DMS153 treated with DMSO at 0.1 percent for 48 hours (cell line): ENCODE measurements at regions not wholly inside any gene's neighbourhood (a gene's known extent, or its start where the extent isn't known, plus 50 kb on each side); places are given as distances from the start of the nearest gene placed in this dataset.

Experiments
- DNase-seq: peaks from one replicate; lab custom pipeline; 2025; ENCODE audit not compliant: unreplicated experiment; lab: John Stamatoyannopoulos, UW

DNA sequence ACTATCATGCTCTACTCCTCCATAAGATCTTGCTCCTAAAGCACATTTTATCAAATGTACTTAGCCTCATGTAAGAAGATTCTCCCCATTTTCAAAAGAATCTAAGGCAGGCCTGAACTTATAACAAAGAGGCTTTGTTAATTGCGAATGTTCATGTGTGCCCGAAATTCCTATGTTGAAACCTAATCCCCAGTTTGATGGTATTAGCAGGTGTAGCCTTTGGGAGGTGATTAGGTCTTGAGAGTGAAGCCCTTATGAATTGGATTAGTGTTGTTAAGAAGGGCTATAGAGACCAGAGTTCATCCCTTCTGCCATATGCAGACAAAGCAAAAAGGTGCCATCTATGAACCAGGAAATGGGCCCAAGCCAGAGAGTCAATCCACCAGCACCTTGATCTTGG, 234.5 kb downstream of the PAX3 start:
- DNase-seq, result no peak

DNA sequence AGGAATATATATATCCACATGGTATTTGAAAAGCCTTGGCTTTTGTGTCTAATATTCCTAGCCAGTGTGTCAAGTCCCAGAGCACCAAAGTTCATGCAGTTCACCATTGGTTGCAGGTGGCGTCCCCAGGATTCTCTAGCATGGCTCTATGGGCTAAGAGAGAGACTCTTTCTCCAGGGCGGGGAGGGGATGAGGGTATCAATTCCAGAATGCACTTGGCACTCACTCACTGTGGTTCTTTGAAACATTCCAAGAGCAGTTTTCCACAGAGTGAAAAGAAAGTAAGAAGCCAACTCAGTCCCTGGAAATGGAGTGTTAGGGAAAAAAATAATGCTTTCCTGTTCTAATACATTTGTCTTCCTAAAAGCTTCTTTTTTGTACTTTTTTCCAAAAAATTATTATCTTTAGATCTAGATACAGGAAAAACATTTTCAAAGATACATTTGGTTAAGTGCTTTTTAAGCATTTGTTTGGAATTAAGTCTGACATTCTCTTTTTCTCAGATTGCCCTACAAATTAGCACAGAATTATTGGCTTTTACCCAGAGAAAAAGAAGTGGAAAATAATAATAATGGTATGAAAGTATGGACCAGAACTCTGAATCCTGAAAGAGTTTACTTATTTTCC, 239.9 kb downstream of the PAX3 start:
- no peak for DNase-seq

DNA sequence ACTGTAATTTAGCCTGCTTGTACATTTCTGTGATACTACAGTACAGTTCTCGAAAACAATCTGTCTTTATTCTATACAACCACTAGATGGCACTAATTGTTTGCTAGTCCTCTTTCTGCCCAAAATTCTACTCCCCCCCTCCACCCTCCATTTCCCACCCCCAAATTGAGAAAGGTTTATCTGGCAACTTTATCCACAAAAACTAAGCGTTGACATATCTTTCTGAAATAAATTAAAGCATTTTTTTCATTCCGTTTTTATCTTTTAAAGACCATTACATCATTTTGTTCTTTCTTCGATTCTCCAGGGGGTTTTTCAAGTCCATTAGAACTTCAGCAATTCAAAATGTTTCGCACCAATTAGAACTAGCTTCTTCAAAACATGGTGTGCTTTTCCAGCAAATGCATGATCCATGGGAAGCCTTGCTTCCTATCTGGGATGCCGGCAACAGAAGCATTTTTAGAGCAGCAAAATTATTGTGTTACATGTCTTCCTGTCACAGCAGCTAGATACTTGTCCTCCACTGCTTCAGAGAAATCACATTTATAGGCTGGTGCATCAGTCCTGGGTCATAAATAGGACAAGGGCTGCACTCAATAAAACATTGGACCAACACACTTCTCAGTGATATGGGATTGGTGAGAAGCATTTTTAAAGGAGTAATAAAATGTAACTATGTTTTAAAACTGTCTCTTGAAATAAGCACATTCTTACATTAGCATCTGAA, 241.3 kb downstream of the PAX3 start:
- DNase-seq, result peak; percentile 41

DNA sequence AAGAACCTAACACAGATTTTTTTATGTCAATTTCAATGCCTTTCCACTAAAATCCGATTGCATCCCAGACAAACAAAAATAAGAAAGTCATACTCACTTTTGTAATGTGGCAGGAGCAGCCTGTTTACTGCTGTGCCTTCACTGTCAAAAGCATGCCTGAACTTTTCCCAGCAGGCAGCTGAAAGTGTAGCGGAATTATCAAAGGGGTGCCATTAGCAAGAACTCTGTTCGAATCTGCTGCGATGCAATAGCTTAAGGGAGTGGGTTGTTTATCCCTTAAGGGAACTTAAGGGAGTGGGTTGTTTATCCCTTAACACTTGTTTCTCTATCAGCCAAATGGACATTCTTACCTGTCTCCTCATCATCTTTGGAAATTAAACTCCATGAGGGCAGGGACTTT, 243.5 kb downstream of the PAX3 start:
- no peak for DNase-seq

DNA sequence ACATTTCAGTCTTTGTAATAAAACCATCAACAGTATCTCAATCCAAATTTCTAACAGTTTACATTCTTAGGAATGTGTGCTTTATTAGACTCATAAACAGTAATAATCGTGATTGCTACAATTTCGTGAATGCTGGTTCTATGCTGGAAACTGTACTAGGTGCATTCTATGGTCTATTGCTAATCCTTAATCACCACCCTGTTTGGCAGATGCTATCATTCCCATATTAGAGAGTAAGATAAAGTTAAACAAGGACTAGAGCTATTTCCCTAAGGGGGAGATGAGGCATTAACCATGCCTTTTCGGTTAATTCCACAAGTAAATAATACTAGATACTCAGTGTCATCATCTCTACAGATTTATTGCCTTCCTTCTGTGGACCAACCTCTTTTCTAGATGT, 244.0 kb downstream of the PAX3 start:
- no peak for DNase-seq

DNA sequence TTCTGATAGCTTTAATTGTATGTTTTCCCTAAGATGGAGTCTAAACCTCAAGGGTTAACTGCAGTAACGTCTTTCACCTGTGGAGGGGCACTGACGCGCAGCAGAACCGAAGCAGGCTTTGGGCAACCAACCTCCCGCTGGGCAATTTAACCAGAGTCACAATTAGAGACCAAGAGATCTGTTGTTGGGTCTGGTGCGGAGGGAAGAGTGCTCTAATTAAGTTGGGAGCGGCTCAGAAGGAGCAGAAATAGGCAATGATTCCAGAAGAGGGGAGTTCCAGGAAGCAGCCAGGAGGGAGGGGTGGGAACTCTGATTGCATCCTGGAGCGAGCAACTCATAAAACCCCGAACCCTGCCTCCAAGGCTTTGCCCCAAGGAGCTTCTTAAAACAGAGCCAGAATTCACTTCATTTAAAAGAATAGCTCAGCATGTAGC, 245.8 kb downstream of the PAX3 start:
- no peak for DNase-seq

DNA sequence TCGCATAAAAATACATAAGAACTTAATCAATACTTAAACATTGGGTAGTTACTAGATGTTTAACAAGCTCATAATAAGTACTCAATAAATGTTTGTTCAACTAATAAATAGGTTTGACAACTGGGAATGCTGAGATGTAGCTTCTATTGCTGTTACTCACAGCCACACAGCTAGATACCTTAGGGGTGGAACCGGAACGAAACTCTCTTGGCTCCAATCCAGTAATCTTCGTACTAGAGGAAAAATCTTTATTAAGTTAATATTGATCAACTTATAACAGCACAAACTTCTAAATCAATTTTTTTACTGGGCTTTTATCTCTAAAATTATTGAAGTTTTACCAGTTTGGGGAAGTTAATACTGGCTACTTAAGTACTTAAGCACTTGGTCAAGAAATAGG, 247.8 kb downstream of the PAX3 start:
- DNase-seq, result no peak

DNA sequence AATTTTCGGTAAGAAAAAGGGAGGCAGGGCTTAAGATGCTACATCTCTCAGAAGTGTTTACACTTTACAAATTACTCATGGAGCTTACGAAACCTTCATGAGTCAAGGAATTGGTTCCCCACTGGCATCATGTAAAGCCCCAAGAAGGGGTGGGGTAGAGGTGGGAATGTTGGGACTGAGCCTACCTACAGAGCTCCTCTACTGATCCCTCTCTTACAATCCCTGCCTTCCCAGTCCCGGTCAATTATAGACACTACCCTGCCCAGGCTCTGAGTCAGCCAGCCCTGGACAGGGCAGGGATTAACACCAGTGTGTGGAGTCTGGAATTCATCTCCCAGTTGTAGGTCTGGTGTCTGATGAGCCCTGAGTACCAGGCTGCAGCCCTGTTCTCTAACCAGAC, 248.9 kb downstream of the PAX3 start:
- DNase-seq, result no peak

DNA sequence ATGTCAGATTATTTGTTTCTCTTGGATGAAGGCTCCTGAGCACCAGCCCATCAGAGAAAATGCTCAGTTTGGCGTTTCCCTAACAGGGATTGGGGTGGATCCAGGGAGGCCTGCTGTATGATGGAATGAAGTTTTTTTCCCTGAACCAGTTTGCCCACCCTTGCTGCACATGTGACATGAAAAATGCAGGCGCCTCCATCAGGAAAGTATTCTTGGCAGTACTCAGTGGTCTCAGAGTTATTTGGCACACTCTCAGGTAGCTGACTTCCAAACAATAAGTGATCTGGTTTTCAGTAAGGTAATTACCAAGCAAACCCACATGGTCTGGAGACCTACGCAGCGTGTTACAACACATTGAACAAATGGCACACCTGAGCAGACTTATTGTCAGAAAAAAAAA, 254.9 kb downstream of the PAX3 start:
- no peak for DNase-seq

DNA sequence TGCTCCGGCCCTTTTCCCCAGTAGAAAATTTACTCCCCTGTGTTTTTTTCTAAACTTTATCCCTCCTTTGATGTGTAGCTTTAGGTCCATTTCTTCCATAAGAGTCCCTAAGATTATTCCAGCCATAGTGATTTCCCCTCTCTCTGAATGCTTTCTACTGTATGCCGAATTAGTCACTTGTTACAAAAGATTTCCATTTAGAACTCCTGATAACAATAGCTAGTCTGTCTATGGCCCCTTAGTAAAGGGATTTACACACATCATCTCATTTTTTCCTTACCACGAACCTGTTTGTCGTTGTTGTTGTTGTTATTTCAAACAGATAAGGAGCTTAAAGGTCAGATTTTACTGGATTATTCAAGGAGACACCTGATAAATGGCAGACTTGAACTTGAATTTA, 256.1 kb downstream of the PAX3 start:
- DNase-seq, result no peak

DNA sequence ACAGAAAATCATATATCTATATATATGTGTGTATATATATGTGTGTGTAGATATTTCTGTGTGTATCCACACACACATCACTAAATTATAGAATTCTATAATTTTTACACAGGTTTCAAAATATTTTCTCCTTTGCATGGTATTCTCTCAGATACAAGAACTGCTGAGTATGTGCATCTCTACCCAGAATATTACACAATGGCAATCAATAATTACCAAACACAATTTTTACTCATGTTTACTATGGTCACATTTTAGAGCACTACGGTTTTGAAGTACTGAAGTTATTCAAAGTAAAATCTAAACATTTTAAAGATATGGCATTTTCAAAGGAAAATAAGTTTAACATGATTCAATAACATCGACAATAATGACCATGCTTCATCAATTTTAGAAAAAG, 258.5 kb downstream of the PAX3 start:
- no peak for DNase-seq

DNA sequence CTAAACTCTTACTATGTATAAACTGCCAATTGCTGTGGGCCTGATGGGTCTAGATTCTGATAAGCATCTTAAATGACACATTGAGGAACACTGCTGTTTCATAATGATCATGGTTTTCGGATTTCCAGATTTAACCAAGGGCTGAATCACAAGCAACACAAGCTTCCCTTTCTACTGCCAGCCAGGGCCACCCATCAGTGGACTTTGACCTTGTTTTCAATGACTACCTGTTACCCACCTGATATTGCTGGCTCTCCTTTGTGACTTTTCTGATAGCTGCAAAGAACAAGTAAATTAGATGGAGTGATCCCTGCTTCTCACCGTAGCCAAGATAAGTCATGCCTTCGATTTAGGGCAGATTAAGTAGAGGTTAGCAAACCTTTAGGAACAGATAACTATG, 259.0 kb downstream of the PAX3 start:
- DNase-seq, result no peak

DNA sequence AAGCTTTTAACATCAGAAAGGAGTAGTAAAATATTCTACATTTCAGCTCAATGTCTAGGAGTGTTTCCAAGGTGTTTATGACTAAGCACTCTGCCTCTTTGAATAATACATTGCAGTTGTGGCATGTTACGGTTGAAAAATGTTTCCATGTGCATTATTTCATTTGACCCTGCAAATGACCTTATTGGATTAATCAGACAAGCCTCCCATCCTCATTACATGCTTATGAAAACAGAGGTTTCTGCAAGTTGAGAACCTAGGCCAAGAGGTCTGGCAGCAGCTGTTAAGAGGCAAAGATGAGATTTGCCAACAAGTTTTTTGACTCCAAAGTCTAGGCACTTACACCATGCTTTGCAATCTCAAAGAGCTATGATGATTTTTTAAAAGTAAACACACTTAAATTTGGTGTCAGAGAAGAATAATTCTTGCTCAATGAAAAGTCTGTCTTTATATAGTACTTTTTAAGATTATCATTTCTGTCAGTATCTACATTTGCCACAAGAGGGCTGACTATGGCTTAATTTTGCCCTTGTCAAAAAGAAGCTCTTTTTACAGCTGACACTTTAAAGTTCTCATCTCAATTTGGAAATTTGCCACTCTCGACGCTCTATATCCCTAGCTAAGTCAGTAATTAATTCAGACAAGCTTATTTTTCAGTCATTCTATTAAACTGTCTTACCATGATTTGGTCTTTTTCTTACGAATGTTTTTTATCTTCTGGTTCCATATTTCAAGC, 260.6 kb downstream of the PAX3 start:
- peak; percentile 10 for DNase-seq

DNA sequence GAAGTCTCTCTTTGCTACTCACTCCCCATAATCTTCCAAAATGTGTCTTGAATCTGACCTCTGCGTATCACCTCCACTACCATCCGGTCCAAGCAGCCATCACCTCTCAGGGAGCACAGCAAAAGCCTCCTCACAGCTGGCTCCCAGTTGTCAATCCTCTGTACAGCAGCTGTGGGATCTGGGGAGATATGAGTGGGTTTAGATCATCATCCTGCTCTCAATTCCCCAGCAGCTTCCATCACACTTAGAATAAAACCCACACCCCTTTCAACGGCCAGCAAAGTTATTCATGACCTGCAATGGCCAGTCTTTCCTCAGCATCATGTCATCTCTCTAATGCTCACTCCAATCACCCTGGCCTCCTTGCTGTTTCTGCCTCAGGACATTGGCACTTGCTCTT, 261.6 kb downstream of the PAX3 start:
- no peak for DNase-seq

DNA sequence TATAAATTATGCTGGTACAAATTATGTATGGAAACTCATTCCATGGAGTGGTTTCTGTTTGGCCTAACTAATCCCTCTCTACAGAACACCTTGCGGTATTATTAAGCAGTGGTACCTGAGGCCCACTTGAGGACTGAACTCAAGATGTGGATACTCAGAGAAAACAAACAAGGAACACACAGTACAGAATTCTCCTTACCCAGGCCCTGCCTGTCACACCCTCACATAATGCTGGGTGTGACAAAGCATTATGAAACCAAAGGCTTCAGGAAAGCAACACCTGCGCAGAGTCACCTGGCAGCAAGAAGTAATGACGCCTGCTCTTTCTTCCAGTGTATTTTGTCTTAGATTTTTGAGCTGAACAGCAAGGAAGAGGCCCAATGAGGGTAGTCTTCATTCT, 264.7 kb downstream of the PAX3 start:
- DNase-seq, result no peak

DNA sequence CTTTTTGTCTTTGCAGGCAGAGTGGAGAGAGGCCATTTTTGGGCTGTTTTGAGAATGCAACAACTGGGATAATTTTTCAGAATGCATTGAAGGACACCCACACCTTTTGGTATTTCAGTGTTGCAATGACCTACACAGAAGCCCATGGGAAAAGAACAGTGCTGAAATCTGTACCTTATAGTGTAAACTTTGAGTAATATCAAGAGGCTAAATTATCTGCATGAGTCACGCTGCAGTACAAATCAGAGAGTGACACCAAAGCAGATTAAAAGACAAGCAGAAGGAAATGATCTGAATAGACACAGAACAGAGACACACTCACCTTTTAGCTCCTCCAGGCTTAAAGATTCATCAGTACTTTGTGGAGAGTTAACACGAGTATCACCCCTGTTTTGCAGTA, 265.3 kb downstream of the PAX3 start:
- DNase-seq, result no peak

DNA sequence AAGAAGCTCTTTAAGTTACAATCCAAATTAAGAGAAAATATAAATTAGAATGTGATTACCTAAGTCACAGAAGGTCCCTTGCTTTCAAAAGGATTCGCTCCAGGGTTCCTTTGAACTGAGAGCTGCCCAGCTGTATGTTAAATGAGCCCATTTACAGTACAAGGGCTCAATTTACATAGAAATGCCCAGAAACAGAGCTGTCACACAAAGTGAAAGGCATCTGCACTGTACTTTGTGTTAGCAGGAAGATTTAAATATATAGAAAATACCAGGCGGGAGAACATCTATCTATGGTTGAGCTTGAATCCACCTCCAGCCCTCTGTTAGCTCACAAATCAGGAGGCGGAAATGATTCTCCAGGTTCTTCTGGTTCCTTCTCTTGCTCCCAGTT, 272.9 kb downstream of the PAX3 start:
- no peak for DNase-seq

DNA sequence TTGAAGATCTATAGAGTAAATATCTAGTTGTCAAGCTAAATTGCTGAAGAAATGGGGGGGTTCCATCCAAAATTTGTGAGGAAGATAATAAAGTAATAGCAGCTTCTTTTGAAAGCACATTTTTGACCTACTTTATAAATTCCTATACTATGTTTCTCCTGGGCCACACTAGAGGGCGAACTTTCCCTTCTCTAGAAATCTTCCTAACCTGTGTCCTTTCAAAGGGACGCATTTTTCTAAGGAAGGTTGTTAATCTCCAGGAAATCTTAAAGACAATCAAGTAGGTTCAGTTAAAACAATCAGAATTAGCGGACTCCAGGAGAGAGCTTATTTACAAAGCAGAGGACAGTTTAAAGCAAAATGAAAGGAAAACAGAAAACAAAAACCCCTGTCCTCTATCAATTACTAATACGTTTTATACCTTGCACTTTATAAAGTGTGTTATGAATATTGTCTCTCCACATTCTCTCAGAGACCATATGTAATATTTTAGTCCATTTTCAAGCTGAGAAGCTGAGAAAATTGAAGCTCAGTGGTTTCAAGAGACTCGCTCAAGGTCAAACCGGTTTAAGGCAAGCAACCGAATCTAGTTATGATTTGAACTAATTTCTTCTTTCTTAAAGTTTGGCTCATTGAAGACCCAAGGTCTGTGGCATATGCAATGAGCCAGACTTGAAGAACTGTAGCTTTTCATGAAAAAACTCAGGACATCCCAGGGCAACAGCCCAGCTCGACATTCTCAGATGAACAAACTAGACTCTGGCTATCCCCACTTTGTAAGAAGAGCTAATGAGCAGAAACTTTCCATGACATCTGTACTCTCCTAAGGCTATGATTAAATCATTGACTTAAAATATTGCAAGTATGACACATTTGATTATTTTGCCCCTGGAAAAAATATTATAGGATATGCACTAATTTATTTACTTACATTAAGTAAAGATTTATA, 273.6 kb downstream of the PAX3 start:
- DNase-seq, result peak; percentile 4

DNA sequence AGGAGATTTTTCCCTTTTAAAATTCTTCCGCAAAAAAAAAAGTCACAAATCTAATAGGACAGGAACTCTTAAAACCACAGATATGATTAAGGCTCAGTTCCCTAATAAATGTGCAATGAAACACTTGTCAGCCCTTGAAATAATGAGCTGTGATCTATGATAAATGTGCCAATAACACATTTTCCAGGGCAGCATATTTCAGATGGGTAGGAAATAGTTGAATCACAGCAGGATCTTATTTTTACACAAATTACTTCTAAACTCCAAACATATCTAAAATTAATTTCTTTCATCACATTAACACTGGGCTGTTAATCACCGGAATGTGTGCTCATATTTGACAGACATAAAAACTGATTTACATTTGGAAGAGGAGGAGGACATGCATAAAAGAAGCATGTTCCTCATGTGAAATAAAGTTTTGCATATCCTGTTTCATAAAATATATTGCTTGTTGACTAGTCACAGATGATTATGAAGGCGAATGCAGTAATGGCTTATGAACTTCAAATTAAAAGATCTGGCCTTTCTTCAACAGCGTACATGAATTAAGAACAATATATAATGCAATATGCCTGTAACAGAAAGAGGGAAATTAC, 281.4 kb downstream of the PAX3 start:
- DNase-seq, result no peak

DNA sequence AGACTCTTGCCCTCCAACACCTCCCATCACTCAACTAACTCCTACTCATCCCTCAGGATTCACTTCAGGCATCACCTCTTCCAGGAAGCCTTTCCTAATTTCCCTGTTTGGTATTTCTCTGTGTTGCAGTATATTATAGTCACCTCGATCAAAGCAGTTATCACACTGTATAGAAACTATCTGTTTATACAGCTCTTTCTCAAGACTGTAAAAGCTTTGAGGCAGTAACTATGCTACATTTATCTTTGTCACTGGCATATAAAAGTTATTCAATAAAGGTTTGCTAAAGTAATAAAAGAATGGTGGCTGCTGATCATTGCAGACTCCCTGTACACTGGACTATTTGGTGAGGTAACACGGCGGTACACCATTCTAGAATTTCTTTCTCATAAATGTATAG, 284.9 kb downstream of the PAX3 start:
- no peak for DNase-seq

DNA sequence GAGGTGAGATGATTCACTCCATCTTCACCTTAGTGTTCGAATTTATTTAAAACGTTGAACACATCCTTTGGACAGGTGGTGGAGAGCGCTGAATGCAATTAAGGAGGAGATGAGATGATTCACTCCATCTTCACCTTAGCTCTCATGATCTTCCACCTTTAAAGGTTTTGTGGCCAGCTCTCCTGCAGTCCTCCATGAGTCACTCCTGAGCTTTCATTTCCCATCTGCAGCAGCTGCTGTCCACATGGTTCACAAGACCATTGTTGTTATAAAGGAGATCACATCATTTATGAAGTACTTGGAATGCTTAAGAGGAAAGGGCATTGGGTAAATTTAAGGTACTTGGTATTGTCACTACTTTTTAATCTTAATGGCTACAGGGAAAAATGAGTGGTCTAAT, 298.5 kb downstream of the PAX3 start:
- no peak for DNase-seq
